HG03103 (cell line): ENCODE measurements at regions not wholly inside any gene's neighbourhood (a gene's known extent, or its start where the extent isn't known, plus 50 kb on each side); places are given as distances from the start of the nearest gene placed in this dataset.
"Not testable (repeated sequence)": the region's sequence is repeated elsewhere in the genome, so short reads cannot be mapped to it uniquely, and the experiment has no call there.

ENCODE experiments used
- ATAC-seq: cut with Tn5 transposase; IDR thresholded peaks from one replicate; pipeline ENCODE4 v1.9.1; 2021; ENCODE audit warnings: low read depth; ENCODE audit not compliant: unreplicated experiment

- ATAC-seq = no peak
Measured at GRCh38 chr3:124298951-124299350, 307.0 kb upstream of the ROPN1 start.

- ATAC-seq = no peak
Measured at GRCh38 chr3:124299831-124300230, 307.9 kb upstream of the ROPN1 start.

GRCh38 chr3:124300416-124300815 is 308.5 kb upstream of the ROPN1 start:
- no peak for ATAC-seq

- no peak for ATAC-seq
Measured at GRCh38 chr3:124303305-124303910, 311.5 kb upstream of the ROPN1 start.

- ATAC-seq = no peak
Measured at GRCh38 chr3:124306665-124307064, 314.7 kb upstream of the ROPN1 start.

GRCh38 chr3:124313621-124314020 is 321.7 kb upstream of the ROPN1 start:
- no peak for ATAC-seq

- no peak for ATAC-seq
Measured at GRCh38 chr3:124315215-124316033, 323.5 kb upstream of the ROPN1 start.

GRCh38 chr3:124316034-124316287 is 324.0 kb upstream of the ROPN1 start:
- no peak for ATAC-seq

- no peak for ATAC-seq
Measured at GRCh38 chr3:124318014-124318413, 326.1 kb upstream of the ROPN1 start.

- no peak for ATAC-seq
Measured at GRCh38 chr3:124318656-124319055, 326.7 kb upstream of the ROPN1 start.

- ATAC-seq = no peak
Measured at GRCh38 chr3:124320976-124321375, 329.1 kb upstream of the ROPN1 start.

GRCh38 chr3:124322309-124322880 is 330.5 kb upstream of the ROPN1 start:
- no peak for ATAC-seq

GRCh38 chr3:124322966-124323365 is 331.0 kb upstream of the ROPN1 start:
- ATAC-seq = no peak

- ATAC-seq = no peak
Measured at GRCh38 chr3:124325248-124325647, 333.3 kb upstream of the ROPN1 start.

- ATAC-seq = no peak
Measured at GRCh38 chr3:124329723-124330122, 337.8 kb upstream of the ROPN1 start.

- ATAC-seq = no peak
Measured at GRCh38 chr3:124333931-124334640, 342.2 kb upstream of the ROPN1 start.

GRCh38 chr3:124336067-124336656 is 344.2 kb upstream of the ROPN1 start:
- ATAC-seq = no peak

- no peak for ATAC-seq
Measured at GRCh38 chr3:124345845-124346244, 353.9 kb upstream of the ROPN1 start.

- ATAC-seq = no peak
Measured at GRCh38 chr3:124346487-124346886, 354.6 kb upstream of the ROPN1 start.

- no peak for ATAC-seq
Measured at GRCh38 chr3:124347418-124347817, 355.5 kb upstream of the ROPN1 start.

- ATAC-seq = not testable (repeated sequence)
Measured at GRCh38 chr3:124348555-124348954, 356.6 kb upstream of the ROPN1 start.
